GM21381 (cell line): ENCODE measurements at regions not wholly inside any gene's neighbourhood (a gene's known extent, or its start where the extent isn't known, plus 50 kb on each side); places are given as distances from the start of the nearest gene placed in this dataset.
"Not testable (repeated sequence)": the region's sequence is repeated elsewhere in the genome, so short reads cannot be mapped to it uniquely, and the experiment has no call there.

ENCODE experiments used
- ATAC-seq: cut with Tn5 transposase; IDR thresholded peaks from one replicate; pipeline ENCODE4 v1.9.1; 2021; ENCODE audit warnings: mild to moderate bottlenecking, moderate library complexity; ENCODE audit not compliant: unreplicated experiment

- no peak for ATAC-seq
Measured at GRCh38 chr1:229119876-229120275, 151.0 kb upstream of the RAB4A start.

GRCh38 chr1:229121845-229122436, 149.0 kb upstream of the RAB4A start:
- ATAC-seq: no peak

DNA sequence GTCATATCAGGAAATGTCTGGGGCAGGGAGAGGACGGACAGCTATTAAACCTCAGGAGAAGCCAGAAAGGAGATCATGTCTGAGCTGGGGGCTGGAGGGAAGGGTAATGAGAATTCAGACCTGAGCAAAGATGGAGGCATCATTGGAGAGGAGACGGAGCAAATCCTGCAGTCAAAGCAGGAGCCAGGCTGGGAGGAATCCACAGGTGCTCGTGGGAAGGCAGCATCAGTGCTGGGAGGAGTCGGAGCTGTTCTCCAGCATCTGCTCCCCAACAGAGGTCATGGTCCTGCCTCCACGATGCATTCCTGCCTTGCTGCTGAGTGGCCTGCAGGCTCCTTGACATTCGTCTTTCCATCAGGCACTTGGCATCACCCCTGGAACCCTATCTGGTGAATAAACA, 148.3 kb upstream of the RAB4A start:
- no peak for ATAC-seq

GRCh38 chr1:229124116-229124515, 146.8 kb upstream of the RAB4A start:
- no peak for ATAC-seq

DNA sequence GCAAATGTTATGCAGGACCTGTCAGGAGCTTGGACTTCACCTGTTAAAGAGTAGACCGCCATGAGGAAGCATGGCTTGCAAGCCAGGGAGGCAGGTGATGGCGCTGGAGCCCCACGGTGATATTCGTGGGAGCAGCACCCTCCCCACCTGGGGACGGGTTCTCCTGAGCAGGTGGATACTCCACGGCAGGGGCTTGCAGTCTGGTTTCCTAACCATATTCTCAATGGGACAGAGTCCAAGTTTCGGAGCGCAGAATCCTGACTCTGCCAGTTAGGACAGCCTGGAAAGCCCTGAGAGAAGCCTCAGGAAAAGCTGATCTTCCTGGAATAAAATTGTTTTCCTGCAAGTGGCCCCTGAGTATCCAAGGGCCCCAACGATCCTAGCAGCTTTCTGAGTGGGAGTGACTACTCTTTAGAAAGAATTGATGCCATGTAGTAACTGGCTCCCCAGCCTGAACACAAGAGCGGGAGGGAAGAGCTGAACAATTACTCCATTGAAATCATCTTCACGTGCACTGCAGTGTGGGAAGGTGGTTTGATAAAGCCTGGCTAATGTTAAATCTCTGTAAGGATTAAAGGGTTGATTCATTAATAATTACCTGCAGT, 146.3 kb upstream of the RAB4A start:
- no peak for ATAC-seq

- no peak for ATAC-seq
Measured at GRCh38 chr1:229127301-229127700, 143.6 kb upstream of the RAB4A start.

DNA sequence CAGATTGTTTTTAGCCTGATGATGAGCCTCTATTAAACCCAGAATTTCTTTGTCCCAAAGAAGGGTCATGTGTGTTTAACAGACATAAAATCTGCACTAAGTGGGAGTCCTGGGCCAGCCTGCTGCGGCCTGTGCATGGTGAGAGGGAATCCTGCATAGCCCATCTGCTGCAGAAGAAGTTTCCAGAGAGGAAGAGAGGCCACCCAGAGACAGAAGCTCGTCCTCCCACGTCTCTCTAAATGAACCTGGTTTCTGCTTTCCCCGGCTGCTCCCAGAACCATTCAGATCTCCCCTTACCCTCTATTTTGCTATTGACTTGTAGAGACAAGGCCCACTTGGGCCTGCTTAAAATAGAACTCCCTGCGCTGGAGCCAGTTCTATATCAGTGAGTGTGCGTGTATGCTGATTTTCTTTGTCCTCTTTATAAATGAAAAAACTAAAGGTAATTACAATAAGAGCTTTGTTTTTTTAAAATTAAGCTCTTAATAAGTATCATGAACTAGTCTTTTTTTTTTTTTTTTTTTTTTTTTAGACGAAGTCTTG, 142.8 kb upstream of the RAB4A start:
- ATAC-seq: no peak

GRCh38 chr1:229129301-229130027, 141.4 kb upstream of the RAB4A start:
- no peak for ATAC-seq

GRCh38 chr1:229130028-229130668, 140.8 kb upstream of the RAB4A start:
- no peak for ATAC-seq

DNA sequence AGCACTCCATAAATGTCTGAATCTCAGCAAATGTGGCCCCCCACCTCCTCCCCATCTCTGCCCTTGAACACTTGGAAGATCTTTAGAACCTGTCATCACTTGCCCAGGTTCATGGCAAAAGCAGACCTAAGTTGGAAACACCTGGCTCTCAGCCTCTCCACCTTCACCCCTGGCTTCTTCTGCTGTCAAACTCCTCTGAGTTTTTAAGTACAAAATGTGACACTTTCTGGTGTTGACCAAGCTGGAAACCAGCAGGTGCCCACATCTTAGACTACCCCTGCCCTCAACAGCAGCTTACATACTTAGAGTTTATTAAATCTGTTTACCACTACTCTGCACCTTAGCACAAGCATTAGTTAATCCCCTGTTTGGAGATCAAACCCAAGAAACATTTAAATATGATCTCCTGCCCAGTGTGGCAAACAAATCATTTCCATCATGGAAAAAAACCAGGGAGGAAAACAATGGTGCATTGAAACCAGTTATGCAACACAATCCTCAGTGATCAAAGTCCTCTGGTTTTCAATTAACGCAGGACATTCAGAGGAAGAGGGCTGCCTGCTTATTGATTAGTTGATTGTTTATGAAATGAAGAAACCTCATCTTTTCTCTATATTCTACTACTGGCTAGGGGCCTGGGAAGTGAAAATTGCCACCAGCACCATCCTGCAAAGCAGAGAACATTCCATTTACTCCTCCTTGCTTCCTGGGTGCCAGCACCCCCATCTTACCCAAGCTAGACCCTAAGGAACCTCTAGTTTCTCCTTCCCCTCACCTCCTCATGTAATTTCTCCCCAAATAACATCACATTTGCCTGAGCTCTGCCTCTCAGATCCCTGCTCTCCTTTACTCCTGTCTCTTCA, 139.4 kb upstream of the RAB4A start:
- ATAC-seq: no peak

DNA sequence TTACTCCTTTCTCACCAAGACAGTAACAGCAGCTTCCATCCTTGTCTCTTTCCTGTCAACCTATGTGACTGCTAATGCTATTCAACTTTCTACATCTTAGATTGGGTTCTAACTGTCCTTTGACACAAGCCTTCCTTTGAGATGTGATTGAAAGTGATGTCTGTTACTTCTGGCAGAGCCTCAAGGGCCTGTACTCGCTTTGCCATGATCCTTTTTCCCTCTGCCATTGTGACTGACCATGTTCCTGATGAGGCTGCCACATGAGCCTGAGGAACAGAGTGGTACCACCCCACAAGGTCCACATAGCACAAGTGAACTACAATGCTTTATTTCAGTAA, 138.8 kb upstream of the RAB4A start:
- ATAC-seq: no peak

- ATAC-seq: no peak
Measured at GRCh38 chr1:229132706-229133105, 138.2 kb upstream of the RAB4A start.

GRCh38 chr1:229133151-229133550, 137.8 kb upstream of the RAB4A start:
- ATAC-seq: no peak

- no peak for ATAC-seq
Measured at GRCh38 chr1:229133811-229134210, 137.1 kb upstream of the RAB4A start.

DNA sequence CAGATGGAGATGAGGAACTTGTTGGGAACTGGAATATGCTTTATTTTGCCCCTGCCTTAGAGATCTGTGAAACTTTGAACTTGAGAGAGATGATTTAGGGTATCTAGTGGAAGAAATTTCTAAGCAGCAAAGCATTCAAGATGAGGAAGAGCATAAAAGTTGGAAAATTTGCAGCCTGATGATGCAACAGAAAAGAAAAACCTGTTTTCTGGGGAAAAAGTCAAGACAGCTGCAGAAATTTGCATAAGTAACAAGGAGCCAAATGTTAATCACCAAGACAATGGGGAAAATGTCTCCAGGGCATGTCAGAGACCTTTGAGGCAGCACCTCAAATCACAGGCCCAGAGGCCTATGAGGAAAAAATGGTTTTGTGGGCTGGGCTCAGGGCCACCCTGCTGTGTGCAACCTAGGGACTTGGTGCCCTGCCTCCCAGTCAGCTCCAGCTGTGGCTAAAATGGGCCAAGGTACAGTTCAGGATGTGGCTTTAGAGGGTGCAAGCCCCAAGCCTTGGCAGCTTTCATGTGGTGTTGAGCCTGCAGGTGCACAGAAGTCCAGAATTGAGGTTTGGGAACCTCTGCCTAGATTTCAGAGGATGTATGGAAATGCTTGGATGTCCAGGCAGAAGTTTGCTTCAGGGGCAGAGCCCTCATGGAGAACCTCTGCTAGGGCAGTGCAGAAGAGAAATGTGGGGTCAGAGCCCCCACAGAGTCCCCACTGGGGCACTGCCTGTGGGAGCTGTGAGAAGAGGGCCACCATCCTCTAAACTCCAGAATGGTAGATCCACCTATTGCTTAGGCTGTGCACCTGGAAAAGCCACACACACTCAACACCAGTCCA, 136.3 kb upstream of the RAB4A start:
- ATAC-seq: not testable (repeated sequence)

GRCh38 chr1:229135773-229136172, 135.1 kb upstream of the RAB4A start:
- ATAC-seq: no peak

GRCh38 chr1:229136822-229137221, 134.1 kb upstream of the RAB4A start:
- ATAC-seq: no peak

DNA sequence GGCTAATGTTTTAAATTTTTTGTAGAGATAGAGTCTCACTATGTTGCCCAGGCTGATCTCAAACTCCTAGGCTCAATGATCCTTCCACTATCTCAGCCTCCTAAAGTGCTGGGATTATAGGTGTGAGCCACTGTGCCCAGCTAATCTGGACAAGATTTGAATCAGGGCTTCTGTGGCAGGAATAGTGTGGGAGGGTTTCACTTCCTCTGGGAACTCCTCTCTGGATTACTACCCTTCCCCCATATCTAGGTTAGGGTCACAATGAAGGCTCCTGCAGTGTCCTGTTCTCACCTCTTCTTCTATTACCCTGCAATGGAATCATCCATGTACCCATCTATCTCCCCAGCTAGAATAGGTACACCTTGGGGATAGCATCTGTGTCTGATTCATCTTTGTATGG, 133.6 kb upstream of the RAB4A start:
- ATAC-seq: no peak

GRCh38 chr1:229138058-229138457, 132.9 kb upstream of the RAB4A start:
- no peak for ATAC-seq
